Esophagus squamous epithelium (tissue), 4 donors: ENCODE measurements at regions not wholly inside any gene's neighbourhood (a gene's known extent, or its start where the extent isn't known, plus 50 kb on each side); places are given as distances from the start of the nearest gene placed in this dataset.

Source experiments
- CTCF ChIP-seq, 6 experiments: fragments of 450-650 bp in 4 of 6; fragments of 200-600 bp in 2 of 6; sonication (generic) in 2 of 6; IDR thresholded peaks; one replicate each; pipeline ENCODE4 v1.5.1; 2016 to 2019; ENCODE audit warnings: antibody characterized with exemption in 6 of 6, mild to moderate bottlenecking in 4 of 6, moderate library complexity in 4 of 6
- POLR2A ChIP-seq, 4 donors: fragments of 450-650 bp; IDR thresholded peaks; one replicate each; pipeline ENCODE4 v1.6.1; 2017; ENCODE audit warnings: antibody characterized with exemption in 4 of 4, mild to moderate bottlenecking in 4 of 4, moderate library complexity in 3 of 4

- TF ChIP-seq CTCF (IDR thresholded peaks at IDR 0.05) (no peak), POLR2A (IDR thresholded peaks at IDR 0.05) (no peak)
Observed at GRCh38 chr7:17448479-17449423, 150.3 kb downstream of the AHR start.
